Endodermal cell (in vitro differentiated cells): ENCODE measurements at regions not wholly inside any gene's neighbourhood (a gene's known extent, or its start where the extent isn't known, plus 50 kb on each side); places are given as distances from the start of the nearest gene placed in this dataset.

Experiments
- DNase-seq: peaks from one replicate; pipeline ENCODE4 v3.0.0-alpha.2; 2017
- H3K27ac ChIP-seq: 2 replicates; pipeline ENCODE4 v1.5.1; 2013; ENCODE audit warnings: mild to moderate bottlenecking, low read depth, low read length, moderate library complexity
- H3K27me3 ChIP-seq: 2 replicates; pipeline ENCODE4 v1.6.1; 2013; ENCODE audit warnings: mild to moderate bottlenecking, low read length, moderate library complexity; ENCODE audit not compliant: insufficient read depth, control insufficient read depth, poor library complexity, severe bottlenecking
- H3K36me3 ChIP-seq: 2 replicates; pipeline ENCODE4 v1.7.0; 2013; ENCODE audit warnings: mild to moderate bottlenecking, low read length, moderate library complexity; ENCODE audit not compliant: control insufficient read depth, insufficient read depth
- H3K4me1 ChIP-seq: one replicate; pipeline ENCODE4 v1.7.0; 2013; ENCODE audit warnings: low read length; ENCODE audit not compliant: control insufficient read depth, insufficient read depth
- H3K4me3 ChIP-seq: 2 replicates; pipeline ENCODE4 v1.5.1; 2013; ENCODE audit warnings: mild to moderate bottlenecking, low read length, moderate library complexity
- H3K9ac ChIP-seq: 2 replicates; pipeline ENCODE4 v1.6.1; 2013; ENCODE audit warnings: mild to moderate bottlenecking, low read length, moderate library complexity; ENCODE audit not compliant: poor library complexity, severe bottlenecking; ENCODE audit errors: extremely low read depth
- H3K9me3 ChIP-seq: 2 replicates; pipeline ENCODE4 v1.6.1; 2013; ENCODE audit warnings: mild to moderate bottlenecking, low read length, moderate library complexity; ENCODE audit not compliant: control insufficient read depth
- H3K27ac Mint-ChIP-seq: 2 replicates; pipeline ENCODE4 v1.8.0; 2020; ENCODE audit warnings: mixed read lengths
- H3K27me3 Mint-ChIP-seq: 2 replicates; pipeline ENCODE4 v1.8.0; 2021; ENCODE audit warnings: mild to moderate bottlenecking, mixed read lengths; ENCODE audit not compliant: insufficient read depth
- H3K36me3 Mint-ChIP-seq: 2 replicates; pipeline ENCODE4 v1.8.0; 2020; ENCODE audit warnings: low read depth, mixed read lengths
- H3K4me1 Mint-ChIP-seq: 2 replicates; pipeline ENCODE4 v1.8.0; 2020; ENCODE audit warnings: mixed read lengths
- H3K4me3 Mint-ChIP-seq: 2 replicates; pipeline ENCODE4 v1.8.0; 2020; ENCODE audit warnings: mild to moderate bottlenecking, moderate library complexity, mixed read lengths
- H3K9me3 Mint-ChIP-seq: 2 replicates; pipeline ENCODE4 v1.8.0; 2020; ENCODE audit warnings: mild to moderate bottlenecking, mixed read lengths
- CTCF ChIP-seq: fragments of 200-600 bp; sonication (generic); conservative IDR thresholded peaks from 2 replicates; pipeline ENCODE4 v1.5.0; 2021; ENCODE audit warnings: antibody characterized with exemption, mild to moderate bottlenecking
- WGBS, 2 experiments: methylation state at CpG; one replicate each; pipeline versions ENCODE4 v1.1.5 to v1.1.7; 2013; ENCODE audit warnings: missing lambda C conversion rate in 2 of 2, mixed read lengths in 1 of 2; ENCODE audit not compliant: insufficient coverage in 1 of 2, insufficient read length in 1 of 2; 5-methylcytosine and 5-hydroxymethylcytosine counted together

- Histone ChIP-seq H3K4me3 (no peak overlapping the region), H3K9ac (no peak overlapping the region), H3K27me3 (no peaks in the 10 kb centered on the region), H3K36me3 (no peaks in the 10 kb centered on the region), H3K27ac (no peak overlapping the region), H3K9me3 (no peaks in the 10 kb centered on the region), H3K4me1 (peaks cover 9% of the 10 kb centered on the region)
- Mint-ChIP-seq H3K36me3 (no peaks in the 10 kb centered on the region), H3K27ac (no peak overlapping the region), H3K9me3 (no peaks in the 10 kb centered on the region), H3K27me3 (no peaks in the 10 kb centered on the region), H3K4me1 (peaks cover 24% of the 10 kb centered on the region), H3K4me3 (no peak overlapping the region)
- TF ChIP-seq CTCF: no peak
- no peak for DNase-seq
Measured at GRCh38 chr11:92808022-92808421, 161.4 kb upstream of the MTNR1B start.

- no peak for DNase-seq
- H3K27me3 Mint-ChIP-seq: no peaks in the 10 kb centered on the region
- H3K4me3 Mint-ChIP-seq: no peak overlapping the region
- H3K27me3 ChIP-seq: no peaks in the 10 kb centered on the region
- H3K9me3 ChIP-seq: no peaks in the 10 kb centered on the region
- TF ChIP-seq CTCF: no peak
- no peak overlapping the region for H3K27ac ChIP-seq
- H3K4me1 ChIP-seq: no peaks in the 10 kb centered on the region
- 87 to 89% methylated on average over 3 to 6 of the region's 6 CpGs for WGBS, 2 experiments
- no peak overlapping the region for H3K4me3 ChIP-seq
- H3K27ac Mint-ChIP-seq: no peak overlapping the region
- no peaks in the 10 kb centered on the region for H3K36me3 Mint-ChIP-seq
- no peak overlapping the region for H3K9ac ChIP-seq
- H3K9me3 Mint-ChIP-seq: no peaks in the 10 kb centered on the region
- peaks cover 8% of the 10 kb centered on the region for H3K4me1 Mint-ChIP-seq
- H3K36me3 ChIP-seq: no peaks in the 10 kb centered on the region
Measured at GRCh38 chr11:92810423-92811064, 158.9 kb upstream of the MTNR1B start.

GRCh38 chr11:92811341-92811740, 158.1 kb upstream of the MTNR1B start:
- Histone ChIP-seq H3K4me1 (no peaks in the 10 kb centered on the region), H3K9ac (no peak overlapping the region), H3K36me3 (no peaks in the 10 kb centered on the region), H3K9me3 (no peaks in the 10 kb centered on the region), H3K4me3 (no peak overlapping the region), H3K27ac (no peak overlapping the region), H3K27me3 (no peaks in the 10 kb centered on the region)
- Mint-ChIP-seq H3K36me3 (no peaks in the 10 kb centered on the region), H3K27me3 (no peaks in the 10 kb centered on the region), H3K4me3 (no peak overlapping the region), H3K27ac (no peak overlapping the region), H3K4me1 (peaks cover 8% of the 10 kb centered on the region), H3K9me3 (no peaks in the 10 kb centered on the region)
- no peak for TF ChIP-seq CTCF
- 93 to 100% methylated on average over 1 to 2 of the region's 2 CpGs for WGBS, 2 experiments
- no peak for DNase-seq
